ENCODE measurements at regions not wholly inside any gene's neighbourhood (a gene's known extent, or its start where the extent isn't known, plus 50 kb on each side); places are given as distances from the start of the nearest gene placed in this dataset.
"Not testable (repeated sequence)": the region's sequence is repeated elsewhere in the genome, so short reads cannot be mapped to it uniquely, and the experiment has no call there.

- H4K91ac ChIP-seq (ENCODE audit: low read depth, low read length); H3K14ac ChIP-seq (ENCODE audit: low read length); H3K4ac ChIP-seq (ENCODE audit: low read depth, low read length); H2AK5ac ChIP-seq (ENCODE audit: low read length); H3K27ac ChIP-seq (ENCODE audit: low read depth, low read length); H3K9me3 ChIP-seq (ENCODE audit: insufficient read depth, low read depth, low read length); H3K79me2 ChIP-seq (ENCODE audit: control insufficient read depth, insufficient read depth, low read length, poor library complexity); H3K27me3 ChIP-seq (ENCODE audit: insufficient read depth, low read length); H3K23ac ChIP-seq (ENCODE audit: low read length); H4K8ac ChIP-seq (ENCODE audit: low read depth, low read length); H3K9ac ChIP-seq (ENCODE audit: low read length); H4K12ac ChIP-seq (ENCODE audit: low read depth, low read length); H3K79me1 ChIP-seq (ENCODE audit: low read length); H3K4me3 ChIP-seq (ENCODE audit: low read depth, low read length); H3K36me3 ChIP-seq (ENCODE audit: control insufficient read depth in 1 of 2, insufficient read depth in 2 of 2, low read length in 2 of 2); H2BK12ac ChIP-seq (ENCODE audit: low read length); H2BK5ac ChIP-seq (ENCODE audit: low read depth, low read length, poor library complexity); H3K4me1 ChIP-seq (ENCODE audit: control insufficient read depth in 1 of 2, insufficient read depth in 2 of 2, low read length in 2 of 2); H2BK120ac ChIP-seq (ENCODE audit: insufficient read depth, low read length, poor library complexity); H3K4me2 ChIP-seq (ENCODE audit: low read length); DNase-seq; H3K18ac ChIP-seq (ENCODE audit: low read length); H2AFZ ChIP-seq (ENCODE audit: insufficient read depth, low read length, poor library complexity): not testable (repeated sequence)
- no CpG with 5 or more reads among the region's 2 CpGs for WGBS (ENCODE audit: extremely low coverage, insufficient coverage, insufficient read length)
Measured at GRCh38 chr2:242108797-242109500, 239.4 kb downstream of the RTP5 start.

GRCh38 chr2:242109819-242110218 lies 240.3 kb downstream of the RTP5 start:
- no CpG with 5 or more reads among the region's 10 CpGs for WGBS (ENCODE audit: extremely low coverage, insufficient coverage, insufficient read length)
- not testable (repeated sequence) for DNase-seq; H3K18ac ChIP-seq (ENCODE audit: low read length); H2BK120ac ChIP-seq (ENCODE audit: insufficient read depth, low read length, poor library complexity); H3K79me1 ChIP-seq (ENCODE audit: low read length); H4K91ac ChIP-seq (ENCODE audit: low read depth, low read length); H3K4me3 ChIP-seq (ENCODE audit: low read depth, low read length); H4K12ac ChIP-seq (ENCODE audit: low read depth, low read length); H4K8ac ChIP-seq (ENCODE audit: low read depth, low read length); H2AFZ ChIP-seq (ENCODE audit: insufficient read depth, low read length, poor library complexity); H2BK5ac ChIP-seq (ENCODE audit: low read depth, low read length, poor library complexity); H3K79me2 ChIP-seq (ENCODE audit: control insufficient read depth, insufficient read depth, low read length, poor library complexity); H2AK5ac ChIP-seq (ENCODE audit: low read length); H3K4me1 ChIP-seq (ENCODE audit: control insufficient read depth in 1 of 2, insufficient read depth in 2 of 2, low read length in 2 of 2); H3K23ac ChIP-seq (ENCODE audit: low read length); H3K4ac ChIP-seq (ENCODE audit: low read depth, low read length); H3K14ac ChIP-seq (ENCODE audit: low read length); H3K9me3 ChIP-seq (ENCODE audit: insufficient read depth, low read depth, low read length); H2BK12ac ChIP-seq (ENCODE audit: low read length); H3K27me3 ChIP-seq (ENCODE audit: insufficient read depth, low read length); H3K9ac ChIP-seq (ENCODE audit: low read length); H3K4me2 ChIP-seq (ENCODE audit: low read length); H3K27ac ChIP-seq (ENCODE audit: low read depth, low read length); H3K36me3 ChIP-seq (ENCODE audit: control insufficient read depth in 1 of 2, insufficient read depth in 2 of 2, low read length in 2 of 2)

GRCh38 chr2:242111954-242112353 lies 242.4 kb downstream of the RTP5 start:
- DNase-seq; H3K18ac ChIP-seq (ENCODE audit: low read length); H3K23ac ChIP-seq (ENCODE audit: low read length); H2AFZ ChIP-seq (ENCODE audit: insufficient read depth, low read length, poor library complexity); H3K79me1 ChIP-seq (ENCODE audit: low read length); H2AK5ac ChIP-seq (ENCODE audit: low read length); H4K12ac ChIP-seq (ENCODE audit: low read depth, low read length); H3K9me3 ChIP-seq (ENCODE audit: insufficient read depth, low read depth, low read length); H3K4me3 ChIP-seq (ENCODE audit: low read depth, low read length); H3K4ac ChIP-seq (ENCODE audit: low read depth, low read length); H3K4me2 ChIP-seq (ENCODE audit: low read length); H3K79me2 ChIP-seq (ENCODE audit: control insufficient read depth, insufficient read depth, low read length, poor library complexity); H2BK120ac ChIP-seq (ENCODE audit: insufficient read depth, low read length, poor library complexity); H3K36me3 ChIP-seq (ENCODE audit: control insufficient read depth in 1 of 2, insufficient read depth in 2 of 2, low read length in 2 of 2); H3K14ac ChIP-seq (ENCODE audit: low read length); H3K27me3 ChIP-seq (ENCODE audit: insufficient read depth, low read length); H4K8ac ChIP-seq (ENCODE audit: low read depth, low read length); H2BK12ac ChIP-seq (ENCODE audit: low read length); H3K27ac ChIP-seq (ENCODE audit: low read depth, low read length); H2BK5ac ChIP-seq (ENCODE audit: low read depth, low read length, poor library complexity); H3K9ac ChIP-seq (ENCODE audit: low read length); H3K4me1 ChIP-seq (ENCODE audit: control insufficient read depth in 1 of 2, insufficient read depth in 2 of 2, low read length in 2 of 2); H4K91ac ChIP-seq (ENCODE audit: low read depth, low read length): not testable (repeated sequence)
- no CpG with 5 or more reads among the region's 4 CpGs for WGBS (ENCODE audit: extremely low coverage, insufficient coverage, insufficient read length)

- H3K27me3 ChIP-seq (ENCODE audit: insufficient read depth, low read length); H2BK120ac ChIP-seq (ENCODE audit: insufficient read depth, low read length, poor library complexity); H2BK12ac ChIP-seq (ENCODE audit: low read length); H3K9me3 ChIP-seq (ENCODE audit: insufficient read depth, low read depth, low read length); H3K36me3 ChIP-seq (ENCODE audit: control insufficient read depth in 1 of 2, insufficient read depth in 2 of 2, low read length in 2 of 2); H3K79me2 ChIP-seq (ENCODE audit: control insufficient read depth, insufficient read depth, low read length, poor library complexity); H3K18ac ChIP-seq (ENCODE audit: low read length); H3K4me1 ChIP-seq (ENCODE audit: control insufficient read depth in 1 of 2, insufficient read depth in 2 of 2, low read length in 2 of 2); H3K4me2 ChIP-seq (ENCODE audit: low read length); H3K79me1 ChIP-seq (ENCODE audit: low read length); H3K27ac ChIP-seq (ENCODE audit: low read depth, low read length); H3K4ac ChIP-seq (ENCODE audit: low read depth, low read length); H3K23ac ChIP-seq (ENCODE audit: low read length); H4K91ac ChIP-seq (ENCODE audit: low read depth, low read length); H3K14ac ChIP-seq (ENCODE audit: low read length); H4K8ac ChIP-seq (ENCODE audit: low read depth, low read length); H3K9ac ChIP-seq (ENCODE audit: low read length); H3K4me3 ChIP-seq (ENCODE audit: low read depth, low read length); H2AK5ac ChIP-seq (ENCODE audit: low read length); DNase-seq; H4K12ac ChIP-seq (ENCODE audit: low read depth, low read length); H2AFZ ChIP-seq (ENCODE audit: insufficient read depth, low read length, poor library complexity); H2BK5ac ChIP-seq (ENCODE audit: low read depth, low read length, poor library complexity): not testable (repeated sequence)
- WGBS (ENCODE audit: extremely low coverage, insufficient coverage, insufficient read length), result no CpG with 5 or more reads among the region's 3 CpGs
Measured at GRCh38 chr2:242113492-242113891, 244.0 kb downstream of the RTP5 start.

Data from trophoblast cell (in vitro differentiated cells and primary cell).